Suprapubic skin (tissue), 4 donors: ENCODE measurements at regions not wholly inside any gene's neighbourhood (a gene's known extent, or its start where the extent isn't known, plus 50 kb on each side); places are given as distances from the start of the nearest gene placed in this dataset.
A peak's percentile ranks its signal among the peaks of the same experiment; 100 is the strongest.

Source experiments
- DNase-seq, 2 donors: peaks; one replicate each; pipeline ENCODE4 v3.0.0-alpha.2; 2019; ENCODE audit warnings: low spot score in 2 of 2
- H3K27ac ChIP-seq: fragments of 200-600 bp; sonication (generic); one replicate; pipeline ENCODE4 v1.5.1; 2019
- H3K27me3 ChIP-seq: fragments of 200-600 bp; sonication (generic); one replicate; pipeline ENCODE4 v1.5.1; 2019
- H3K36me3 ChIP-seq: fragments of 200-600 bp; sonication (generic); one replicate; pipeline ENCODE4 v1.5.1; 2019
- H3K4me1 ChIP-seq: fragments of 200-600 bp; sonication (generic); one replicate; pipeline ENCODE4 v1.5.1; 2019
- H3K4me3 ChIP-seq: fragments of 200-600 bp; sonication (generic); one replicate; pipeline ENCODE4 v1.5.1; 2019; ENCODE audit warnings: mild to moderate bottlenecking
- H3K9me3 ChIP-seq: fragments of 200-600 bp; sonication (generic); one replicate; pipeline ENCODE4 v1.5.1; 2019
- EP300 ChIP-seq: sonication (generic); formaldehyde crosslinking; IDR thresholded peaks from one replicate; pipeline ENCODE4 v1.6.1; 2017; ENCODE audit warnings: antibody characterized with exemption
- POLR2A ChIP-seq, 2 donors: fragments of 450-650 bp; IDR thresholded peaks; one replicate each; pipeline ENCODE4 v1.6.1; 2017; ENCODE audit warnings: antibody characterized with exemption in 2 of 2, mild to moderate bottlenecking in 2 of 2, moderate library complexity in 2 of 2
- POLR2AphosphoS5 ChIP-seq, 3 donors: sonication (generic); formaldehyde crosslinking; IDR thresholded peaks; one replicate each; pipeline ENCODE4 v1.6.1; 2017; ENCODE audit warnings: antibody characterized with exemption in 3 of 3
- WGBS: methylation state at CpG from one replicate; pipeline ENCODE4 v1.1.5; 2018; 5-methylcytosine and 5-hydroxymethylcytosine counted together
- TF ChIP-seq, protein P1 (sequence below), 2 donors: fragments of 200-600 bp in 1 of 2; fragments of 450-650 bp in 1 of 2; sonication (generic) in 1 of 2; IDR thresholded peaks; one replicate each; pipeline ENCODE4 v1.5.1; 2016 to 2019; ENCODE audit warnings: antibody characterized with exemption in 2 of 2, mild to moderate bottlenecking in 1 of 2, moderate library complexity in 1 of 2

DNA sequence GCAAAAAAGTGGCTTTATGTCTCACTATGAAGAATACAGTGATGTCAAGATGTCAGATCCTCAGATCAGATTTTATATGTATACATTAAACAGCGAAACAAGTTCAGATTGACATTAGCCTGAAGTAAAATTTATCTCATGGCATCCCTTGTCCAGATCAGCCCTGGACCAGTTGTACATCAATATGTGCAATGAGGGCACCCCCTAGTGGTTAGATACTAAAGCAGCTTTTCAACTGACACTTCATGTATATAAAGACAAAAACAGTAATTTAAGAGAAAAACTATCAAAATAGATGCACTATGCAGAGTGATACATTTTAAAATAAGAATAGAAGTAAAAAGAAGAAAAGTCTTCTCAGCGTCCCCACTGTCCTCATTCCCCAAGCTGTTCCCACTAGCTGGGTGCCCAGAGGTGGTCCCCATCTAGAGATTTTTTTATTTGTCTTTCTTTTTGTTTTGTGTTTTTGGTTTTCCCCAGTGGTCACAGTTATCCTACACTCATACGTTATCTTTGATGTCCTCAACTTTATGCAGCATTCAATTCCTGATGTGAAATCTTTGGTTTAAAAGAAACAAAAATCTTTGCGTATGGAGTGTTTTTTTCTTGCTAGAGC, 2193.4 kb upstream of the RAG2 start:
- Histone ChIP-seq H3K9me3 (no peaks in the 10 kb centered on the region), H3K27ac (no peak overlapping the region), H3K4me3 (no peak overlapping the region), H3K4me1 (no peaks in the 10 kb centered on the region), H3K27me3 (no peaks in the 10 kb centered on the region), H3K36me3 (no peaks in the 10 kb centered on the region)
- no peak for DNase-seq
- TF ChIP-seq EP300 (no peak), POLR2AphosphoS5 (IDR thresholded peaks at IDR 0.05) (no peak), POLR2A (IDR thresholded peaks at IDR 0.05) (no peak)
- TF ChIP-seq, protein P1, sequence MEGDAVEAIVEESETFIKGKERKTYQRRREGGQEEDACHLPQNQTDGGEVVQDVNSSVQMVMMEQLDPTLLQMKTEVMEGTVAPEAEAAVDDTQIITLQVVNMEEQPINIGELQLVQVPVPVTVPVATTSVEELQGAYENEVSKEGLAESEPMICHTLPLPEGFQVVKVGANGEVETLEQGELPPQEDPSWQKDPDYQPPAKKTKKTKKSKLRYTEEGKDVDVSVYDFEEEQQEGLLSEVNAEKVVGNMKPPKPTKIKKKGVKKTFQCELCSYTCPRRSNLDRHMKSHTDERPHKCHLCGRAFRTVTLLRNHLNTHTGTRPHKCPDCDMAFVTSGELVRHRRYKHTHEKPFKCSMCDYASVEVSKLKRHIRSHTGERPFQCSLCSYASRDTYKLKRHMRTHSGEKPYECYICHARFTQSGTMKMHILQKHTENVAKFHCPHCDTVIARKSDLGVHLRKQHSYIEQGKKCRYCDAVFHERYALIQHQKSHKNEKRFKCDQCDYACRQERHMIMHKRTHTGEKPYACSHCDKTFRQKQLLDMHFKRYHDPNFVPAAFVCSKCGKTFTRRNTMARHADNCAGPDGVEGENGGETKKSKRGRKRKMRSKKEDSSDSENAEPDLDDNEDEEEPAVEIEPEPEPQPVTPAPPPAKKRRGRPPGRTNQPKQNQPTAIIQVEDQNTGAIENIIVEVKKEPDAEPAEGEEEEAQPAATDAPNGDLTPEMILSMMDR (IDR thresholded peaks at IDR 0.05): peak in 1 of 2 donors; percentile 66
- WGBS: 32% methylated on average over 4 of the region's 4 CpGs

DNA sequence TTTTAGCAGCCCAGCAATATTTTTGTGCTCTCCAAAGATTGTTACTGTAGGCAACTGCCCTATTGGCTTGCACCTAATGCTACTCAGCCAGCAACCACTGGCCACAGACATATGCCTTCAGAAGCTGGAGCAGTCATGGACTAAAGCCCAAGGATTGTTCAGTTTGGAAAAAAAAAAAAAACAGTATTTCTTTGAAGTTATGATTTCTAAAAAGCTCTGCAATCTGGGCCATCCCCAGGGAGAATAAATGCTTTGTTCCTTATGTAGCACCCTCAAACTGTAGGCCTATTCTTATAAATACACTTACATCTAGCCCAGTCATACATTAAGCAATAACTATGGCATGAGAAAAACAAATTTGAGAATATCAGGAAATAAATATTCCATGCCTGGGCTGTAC, 2190.5 kb upstream of the RAG2 start:
- Histone ChIP-seq H3K27me3 (no peaks in the 10 kb centered on the region), H3K27ac (no peak overlapping the region), H3K4me1 (no peaks in the 10 kb centered on the region), H3K36me3 (no peaks in the 10 kb centered on the region), H3K9me3 (no peaks in the 10 kb centered on the region), H3K4me3 (no peak overlapping the region)
- no peak for DNase-seq
- TF ChIP-seq EP300 (no peak), POLR2A (IDR thresholded peaks at IDR 0.05) (no peak), POLR2AphosphoS5 (IDR thresholded peaks at IDR 0.05) (no peak)
- TF ChIP-seq, protein P1 (IDR thresholded peaks at IDR 0.05): no peak

DNA sequence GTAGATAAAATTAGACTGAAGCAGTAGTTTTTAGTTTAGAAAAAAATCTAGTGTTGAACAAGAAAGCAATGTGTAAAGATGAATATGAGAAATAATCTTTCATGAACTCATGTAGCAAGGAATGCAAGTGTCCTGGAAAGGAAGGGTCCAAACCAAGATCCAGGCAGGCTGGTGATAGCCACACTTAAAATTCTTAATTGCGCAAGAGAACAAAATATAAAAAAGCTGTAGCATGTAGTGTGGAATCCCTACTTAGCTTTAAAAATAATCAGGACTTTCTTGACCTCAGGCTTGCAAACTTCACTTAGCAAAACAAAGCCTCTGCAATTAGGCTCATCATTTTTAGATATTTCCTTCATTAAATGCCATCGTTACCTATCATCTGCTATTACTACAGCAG, 2186.1 kb upstream of the RAG2 start:
- Histone ChIP-seq H3K4me1 (no peaks in the 10 kb centered on the region), H3K27ac (no peak overlapping the region), H3K36me3 (no peaks in the 10 kb centered on the region), H3K4me3 (no peak overlapping the region), H3K27me3 (no peaks in the 10 kb centered on the region), H3K9me3 (peaks cover 2% of the 10 kb centered on the region)
- TF ChIP-seq POLR2AphosphoS5 (IDR thresholded peaks at IDR 0.05) (no peak), EP300 (no peak), POLR2A (IDR thresholded peaks at IDR 0.05) (no peak)
- TF ChIP-seq, protein P1 (IDR thresholded peaks at IDR 0.05): no peak
- WGBS: 93% methylated on average over 2 of the region's 2 CpGs
- no peak for DNase-seq

DNA sequence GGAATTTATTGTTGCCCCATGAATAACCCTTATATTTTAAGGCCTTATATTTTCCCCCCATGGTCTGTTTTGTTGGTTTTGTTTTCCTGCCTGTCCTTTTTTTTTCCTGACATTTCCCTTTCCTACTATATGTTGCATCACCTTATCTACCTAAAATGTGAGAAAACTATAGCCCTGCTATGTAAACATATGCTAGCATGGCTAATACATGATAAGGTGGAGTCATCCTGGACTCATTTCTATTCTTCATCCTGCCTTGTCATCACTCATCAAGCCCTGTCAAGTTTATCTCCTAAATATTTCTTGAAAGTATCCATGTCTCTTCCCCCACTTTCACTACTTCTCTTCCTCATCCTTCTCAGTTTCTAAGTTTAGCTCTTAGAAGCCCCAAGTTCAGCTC, 2168.8 kb upstream of the RAG2 start:
- Histone ChIP-seq H3K4me3 (no peak overlapping the region), H3K36me3 (no peaks in the 10 kb centered on the region), H3K9me3 (no peaks in the 10 kb centered on the region)

DNA sequence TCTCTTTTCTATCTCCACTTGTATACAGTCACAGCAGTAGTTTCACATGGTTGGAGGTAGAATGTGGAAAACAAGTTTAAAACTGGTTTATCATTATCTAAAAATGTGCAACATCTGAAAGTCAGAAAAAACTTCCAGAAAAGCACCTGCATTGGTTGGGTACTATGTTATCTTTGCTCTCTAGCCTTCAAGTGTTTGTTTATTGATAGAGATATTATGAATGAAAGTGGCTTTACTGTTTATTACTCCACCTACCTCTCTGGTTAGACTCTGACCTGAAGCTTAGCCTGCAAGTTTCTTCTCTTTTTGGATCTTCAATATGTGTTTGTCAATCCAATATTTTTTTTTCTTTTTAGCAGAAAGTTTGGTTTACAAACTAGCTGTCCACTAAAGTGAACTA, 2161.4 kb upstream of the RAG2 start:
- no peaks in the 10 kb centered on the region for H3K9me3 ChIP-seq
- H3K27me3 ChIP-seq: no peaks in the 10 kb centered on the region
- TF ChIP-seq POLR2A (IDR thresholded peaks at IDR 0.05) (no peak), POLR2AphosphoS5 (IDR thresholded peaks at IDR 0.05) (no peak), EP300 (no peak)
- TF ChIP-seq, protein P1 (IDR thresholded peaks at IDR 0.05): no peak
- H3K36me3 ChIP-seq: no peaks in the 10 kb centered on the region
- H3K27ac ChIP-seq: no peak overlapping the region
- no peaks in the 10 kb centered on the region for H3K4me1 ChIP-seq
- H3K4me3 ChIP-seq: no peak overlapping the region
- no peak for DNase-seq

More for the DNA sequence above, 2168.8 kb upstream of the RAG2 start:
- no peaks in the 10 kb centered on the region for H3K4me1 ChIP-seq
- no peak for DNase-seq
- H3K27me3 ChIP-seq: no peaks in the 10 kb centered on the region
- no peak overlapping the region for H3K27ac ChIP-seq
- TF ChIP-seq, protein P1 (IDR thresholded peaks at IDR 0.05): no peak
- TF ChIP-seq POLR2A (IDR thresholded peaks at IDR 0.05) (no peak), EP300 (no peak), POLR2AphosphoS5 (IDR thresholded peaks at IDR 0.05) (no peak)
